HG02678 (cell line): ENCODE measurements at regions not wholly inside any gene's neighbourhood (a gene's known extent, or its start where the extent isn't known, plus 50 kb on each side); places are given as distances from the start of the nearest gene placed in this dataset.

Source experiments
- ATAC-seq: cut with Tn5 transposase; IDR thresholded peaks from one replicate; pipeline ENCODE4 v1.9.1; 2021; ENCODE audit warnings: mild to moderate bottlenecking, moderate library complexity; ENCODE audit not compliant: unreplicated experiment

DNA sequence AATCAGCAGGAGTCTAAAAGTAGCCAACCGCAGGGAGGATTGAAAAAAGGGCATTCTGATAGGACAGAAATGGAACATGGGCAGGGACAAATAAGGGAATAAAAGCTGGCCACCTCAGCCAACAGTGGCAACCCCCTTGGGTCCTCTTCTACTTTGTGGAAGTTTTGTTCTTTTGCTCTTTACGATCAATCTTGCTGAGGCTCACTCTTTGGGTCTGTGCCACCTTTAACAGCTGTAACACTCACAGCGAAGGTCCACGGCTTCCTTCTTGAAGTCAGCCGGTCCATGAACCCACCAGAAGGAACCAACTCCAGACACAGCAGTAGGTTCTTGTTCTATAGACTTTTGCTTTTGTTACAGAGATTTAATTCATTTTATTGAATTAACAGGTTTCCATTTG, 285.4 kb upstream of the CDH20 start:
- no peak for ATAC-seq

DNA sequence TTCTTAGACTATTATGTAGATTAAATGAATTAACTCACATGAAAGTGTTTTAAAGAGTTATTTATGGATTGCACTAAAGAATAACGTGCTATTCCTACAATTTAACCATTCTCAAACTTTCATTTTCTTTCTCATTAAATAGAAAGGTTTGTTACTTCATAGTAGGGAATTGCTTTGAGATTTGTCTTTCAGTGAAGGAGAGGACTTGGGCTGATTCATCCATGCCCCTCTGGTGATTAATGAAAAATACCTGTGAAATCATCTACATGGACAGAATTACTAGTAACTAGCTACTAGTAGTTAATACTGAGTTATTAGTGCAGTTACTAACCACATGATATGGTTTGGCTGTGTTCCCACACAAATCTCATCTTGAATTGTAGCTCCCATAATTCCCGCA, 275.8 kb upstream of the CDH20 start:
- ATAC-seq = no peak

DNA sequence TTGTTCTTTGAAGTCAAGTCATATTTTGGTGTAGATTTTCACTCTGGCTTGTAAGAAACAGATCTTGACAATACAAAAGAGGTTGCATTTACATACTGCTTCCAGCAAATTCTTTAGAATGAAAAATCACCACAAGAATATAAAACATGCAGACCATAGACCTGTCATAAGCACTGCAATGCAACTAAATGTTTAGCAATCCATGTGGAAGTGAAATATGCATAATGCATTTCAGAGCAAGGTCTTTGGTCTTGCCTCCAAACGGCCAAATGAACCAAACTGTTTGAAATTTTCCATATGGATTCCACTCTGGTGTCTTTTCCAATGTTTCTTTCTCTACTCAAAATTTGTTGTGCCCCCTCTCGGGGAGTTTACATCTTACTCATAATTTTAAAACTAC, 271.0 kb upstream of the CDH20 start:
- no peak for ATAC-seq

DNA sequence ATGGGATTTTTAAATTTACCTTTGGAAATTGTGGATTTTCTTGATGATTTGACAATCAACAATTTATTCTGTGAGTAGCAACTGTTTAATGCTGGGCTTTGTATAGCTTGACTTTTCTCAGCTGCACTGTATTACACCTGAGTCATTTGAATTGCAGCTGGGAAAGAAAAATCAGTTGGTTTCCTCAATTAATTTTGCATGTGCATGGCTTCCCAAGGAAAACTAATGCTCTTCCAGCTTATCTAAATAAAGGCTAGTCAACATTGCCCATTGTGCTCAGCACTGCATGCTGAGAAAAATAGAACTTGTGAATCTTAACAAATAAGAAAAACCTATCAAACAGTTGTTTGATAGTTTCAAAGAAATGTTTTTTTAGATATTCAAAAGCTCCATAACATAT, 268.3 kb upstream of the CDH20 start:
- ATAC-seq = no peak

DNA sequence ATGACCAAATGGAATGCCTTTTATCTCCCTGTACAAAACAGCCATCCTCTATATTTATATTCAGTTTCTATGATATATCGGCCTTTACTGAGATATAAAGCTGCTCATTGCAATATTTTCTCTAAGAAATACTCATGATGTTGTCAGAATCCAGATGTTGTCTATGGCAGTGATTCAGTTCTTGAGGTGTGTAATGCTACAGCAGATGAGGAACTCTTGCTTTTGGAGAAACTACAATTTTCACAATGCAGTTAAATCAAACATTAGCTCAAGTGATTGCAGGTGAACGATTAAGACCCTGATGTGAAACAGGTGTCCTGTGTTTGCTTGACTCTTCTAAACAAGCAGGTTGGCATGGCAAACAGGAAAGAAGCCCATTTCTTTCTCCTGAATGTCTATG, 256.2 kb upstream of the CDH20 start:
- no peak for ATAC-seq

DNA sequence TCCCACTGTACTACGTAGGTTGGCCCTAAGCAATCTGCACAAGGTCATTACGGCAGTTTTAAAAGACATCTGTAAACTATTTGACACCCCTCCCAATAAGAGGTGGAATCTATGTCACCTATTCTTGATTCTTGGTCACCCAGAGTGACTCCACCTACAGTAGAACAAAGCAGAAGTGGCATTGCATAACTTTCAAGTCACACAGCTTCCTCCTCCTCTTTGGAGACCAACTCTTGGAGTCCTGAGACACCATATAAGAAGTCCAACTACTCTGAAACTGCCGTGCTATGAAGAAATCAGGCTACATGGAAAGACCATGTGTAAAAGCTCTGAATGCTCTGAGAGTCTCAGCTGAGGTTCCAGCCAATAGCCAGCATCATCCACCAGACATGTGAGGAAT, 253.5 kb upstream of the CDH20 start:
- ATAC-seq = no peak

DNA sequence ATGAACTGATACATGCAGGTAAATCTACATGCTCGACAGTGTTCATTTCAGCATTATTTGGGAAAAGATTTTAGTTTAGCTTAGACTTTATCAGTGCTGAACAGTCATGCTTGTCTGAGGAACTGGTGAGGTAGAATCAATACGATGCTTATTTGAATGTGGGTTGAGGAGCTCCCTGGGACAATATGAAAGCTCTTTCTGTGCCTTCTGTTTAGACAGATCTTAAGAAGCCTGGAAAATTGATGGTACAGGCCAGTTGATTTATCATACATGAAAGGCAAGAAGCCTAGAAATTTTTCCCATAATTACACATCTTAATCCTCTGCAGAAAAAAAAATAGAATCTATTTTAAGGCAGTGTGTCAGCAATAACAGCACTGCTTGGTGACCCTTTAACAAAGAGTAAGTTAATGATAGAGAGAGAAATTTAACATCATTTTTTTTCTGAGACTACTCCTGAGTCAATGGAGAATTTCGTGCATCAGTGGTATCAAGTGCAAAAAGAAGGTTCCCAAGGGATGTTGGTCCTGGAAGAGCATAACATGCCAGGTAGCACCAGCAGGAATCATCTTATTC, 252.2 kb upstream of the CDH20 start:
- no peak for ATAC-seq

DNA sequence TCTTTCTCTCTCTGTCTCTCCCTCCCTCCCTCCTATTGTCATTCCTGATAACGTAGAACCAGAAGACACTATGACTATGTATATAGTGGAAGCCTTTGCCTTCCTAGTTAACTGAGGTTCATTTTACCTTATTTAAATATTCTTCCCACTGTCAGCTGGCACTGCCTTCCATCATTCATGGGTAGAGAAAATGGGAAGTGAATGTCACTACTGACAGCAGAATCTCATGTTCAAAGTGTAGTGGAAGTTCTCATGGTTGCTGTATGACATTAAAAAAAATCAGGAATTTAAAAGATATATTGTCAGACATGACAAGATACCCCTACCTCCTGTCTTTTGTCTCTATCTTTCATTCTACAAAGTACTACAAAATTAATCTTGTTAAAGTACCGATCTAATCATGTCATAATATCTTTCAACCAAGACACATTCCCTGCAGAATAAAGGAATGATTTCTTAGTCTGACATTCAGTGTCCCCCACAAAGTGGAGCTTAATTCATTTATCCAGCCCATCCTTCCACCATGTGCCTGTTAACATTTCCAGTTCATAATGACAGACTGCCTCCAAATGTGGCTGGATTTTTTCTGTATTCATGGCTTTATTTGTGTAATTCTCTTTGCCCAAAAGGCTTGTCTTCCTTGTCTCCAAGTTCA, 250.1 kb upstream of the CDH20 start:
- ATAC-seq = no peak

DNA sequence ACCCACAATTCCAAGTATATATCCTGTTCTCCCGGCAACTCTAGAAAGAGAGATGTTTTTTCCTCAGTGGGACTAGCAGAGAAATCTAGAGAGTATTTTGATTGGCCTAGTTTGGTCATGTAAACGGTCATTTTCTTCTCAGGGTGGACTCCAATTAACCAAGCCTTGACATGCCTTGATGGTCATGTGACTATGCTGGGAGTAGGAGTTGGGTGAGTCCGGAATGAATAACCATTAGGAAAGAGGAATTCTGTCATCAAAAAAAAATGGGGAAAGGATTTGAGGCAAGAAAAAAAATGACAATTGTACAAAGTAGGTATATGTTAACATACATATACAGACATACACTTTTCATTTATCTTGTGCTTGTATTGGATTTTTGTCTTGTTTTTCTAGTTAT, 248.2 kb upstream of the CDH20 start:
- no peak for ATAC-seq

DNA sequence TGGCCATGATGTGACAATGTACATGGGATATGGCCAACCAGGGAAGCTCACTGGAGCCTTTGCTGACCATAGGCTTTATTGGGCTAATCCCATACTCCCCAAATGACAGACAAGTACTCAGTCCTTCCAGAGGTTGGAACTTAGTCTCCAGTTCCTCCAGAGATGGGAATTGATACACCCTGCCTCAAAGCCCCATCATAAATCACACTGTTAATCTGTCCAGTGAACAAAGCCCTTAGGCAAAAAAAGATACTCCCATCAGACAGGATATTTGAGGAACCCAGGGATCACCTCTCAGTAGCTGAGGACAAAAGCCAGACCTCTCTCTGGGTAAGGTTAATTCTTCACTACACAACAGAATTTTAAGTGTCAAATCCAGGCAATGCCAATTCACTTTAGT, 247.5 kb upstream of the CDH20 start:
- ATAC-seq = no peak

DNA sequence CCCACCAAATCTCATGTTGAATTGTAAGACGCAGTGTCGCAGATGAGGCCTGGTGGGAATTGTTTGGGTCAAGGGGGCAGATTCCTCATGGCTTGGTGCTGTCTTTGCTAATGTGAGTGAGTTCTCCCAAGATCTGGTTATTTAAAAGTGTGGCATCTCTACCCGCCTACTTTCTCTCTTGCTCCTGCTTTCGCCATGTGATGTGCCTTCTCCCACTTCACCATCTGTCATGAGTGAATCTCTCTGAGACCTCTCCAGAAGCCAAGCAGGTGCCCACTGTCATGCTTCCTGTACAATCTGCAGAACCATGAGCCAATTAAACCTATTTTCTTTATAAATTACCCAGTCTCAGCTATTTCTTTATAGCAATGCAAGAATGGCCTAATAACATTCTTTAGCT, 246.6 kb upstream of the CDH20 start:
- no peak for ATAC-seq

DNA sequence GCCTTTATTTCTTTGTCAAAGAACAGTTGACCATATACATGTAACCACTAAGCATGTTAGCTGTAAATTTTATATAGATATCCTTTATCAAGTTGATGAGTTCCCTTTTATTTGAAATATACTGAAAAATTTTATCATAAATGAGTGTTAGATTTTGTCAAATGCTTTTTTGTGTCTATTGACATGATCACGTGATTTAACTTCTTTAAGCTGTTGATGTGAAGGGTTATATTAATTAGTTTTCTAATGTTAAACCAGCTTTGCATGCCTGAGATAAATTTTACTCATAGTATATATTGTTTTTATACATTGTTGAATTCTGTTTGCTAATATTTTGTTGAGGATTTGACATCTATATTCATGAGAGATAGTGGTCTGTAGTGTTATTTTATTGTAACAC, 241.9 kb upstream of the CDH20 start:
- ATAC-seq = no peak

DNA sequence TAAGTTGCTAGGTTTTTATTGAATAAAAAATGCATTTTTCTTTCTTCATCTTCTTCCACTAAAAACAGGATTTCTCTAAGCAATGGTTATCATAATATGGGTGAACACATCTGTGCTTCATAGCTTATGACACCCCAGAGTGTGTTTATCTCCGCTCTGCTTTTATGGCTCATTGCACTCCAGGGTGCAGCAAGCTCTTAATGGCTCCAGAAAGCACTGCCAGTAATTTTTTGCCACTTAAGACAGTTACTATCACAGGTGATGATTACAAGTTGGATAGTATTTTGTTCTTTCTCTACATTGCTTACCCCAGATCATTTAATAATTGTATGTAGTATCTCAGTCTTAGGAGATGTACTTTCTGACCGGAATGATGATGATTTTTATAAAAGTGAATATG, 239.3 kb upstream of the CDH20 start:
- ATAC-seq = no peak

DNA sequence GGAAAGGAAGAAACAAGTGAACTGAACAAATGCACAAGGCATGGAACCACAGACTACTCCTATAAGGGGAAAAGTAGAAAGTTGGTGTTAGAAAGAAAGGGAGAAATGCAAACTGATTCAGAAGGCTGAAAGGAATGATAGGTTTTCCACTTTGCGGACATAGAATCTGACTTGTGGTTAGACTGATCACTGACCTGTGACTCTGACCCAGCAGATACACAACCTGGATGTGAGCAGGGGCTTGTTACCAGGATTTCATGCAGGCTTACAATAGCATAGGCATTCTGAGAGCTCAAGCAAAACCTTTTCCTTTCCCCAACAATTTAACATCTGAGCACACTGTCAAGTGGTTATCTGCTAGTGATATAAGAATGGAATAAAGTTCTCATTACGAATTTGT, 237.0 kb upstream of the CDH20 start:
- ATAC-seq = no peak

DNA sequence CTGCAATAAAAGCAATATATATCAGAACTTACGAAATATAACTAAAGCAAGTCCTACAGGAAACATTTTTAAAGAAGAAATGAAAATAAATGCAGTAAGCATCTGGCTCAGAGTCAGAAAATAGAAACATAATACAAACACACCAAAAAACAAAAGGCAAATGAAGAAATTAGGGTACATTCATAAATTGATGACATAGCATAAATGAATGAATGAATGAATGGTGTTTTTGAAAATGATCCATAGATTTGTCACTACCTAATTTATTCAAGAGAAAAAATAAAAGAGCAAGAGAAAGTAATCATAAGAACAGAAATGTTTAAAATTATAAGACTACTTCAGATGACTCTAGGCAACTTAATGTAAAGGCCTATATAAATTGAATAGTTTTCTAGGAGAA, 226.1 kb upstream of the CDH20 start:
- no peak for ATAC-seq

DNA sequence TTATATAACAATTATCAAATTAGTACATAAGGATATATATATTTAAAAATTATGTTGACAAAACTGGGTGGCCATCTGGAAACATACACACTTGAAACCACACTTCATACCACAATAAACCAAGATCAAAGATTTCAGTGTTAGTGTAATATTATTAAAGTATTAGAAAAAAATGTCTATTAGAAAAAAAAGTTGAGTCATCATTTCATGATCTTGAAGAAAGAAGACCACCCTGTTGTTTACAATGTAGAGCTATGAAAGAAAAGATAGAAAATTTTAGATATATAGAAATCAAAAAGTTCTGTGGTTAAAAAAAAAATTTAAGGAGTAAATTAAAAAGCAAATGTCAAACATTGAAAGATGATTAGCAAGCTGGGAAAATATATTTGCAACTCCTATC, 224.5 kb upstream of the CDH20 start:
- no peak for ATAC-seq

DNA sequence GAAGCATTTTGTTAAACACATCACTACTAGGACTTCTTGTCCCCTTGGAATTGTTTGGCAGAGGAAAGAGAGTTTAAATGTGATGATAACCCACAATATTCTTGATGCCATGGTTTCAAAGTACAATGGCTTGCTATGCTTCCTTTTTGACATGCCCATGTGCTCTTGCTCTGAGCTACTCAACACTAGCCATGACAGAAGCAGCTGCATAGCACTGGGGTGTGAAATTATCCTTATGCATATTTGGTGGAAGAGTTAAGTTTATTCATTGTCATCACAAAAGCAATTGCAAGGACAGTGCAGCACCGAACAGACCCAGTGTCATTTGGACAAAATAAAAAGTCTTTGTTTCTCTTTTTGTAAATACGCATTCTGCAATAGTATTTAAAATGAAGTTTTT, 209.9 kb upstream of the CDH20 start:
- ATAC-seq = no peak

DNA sequence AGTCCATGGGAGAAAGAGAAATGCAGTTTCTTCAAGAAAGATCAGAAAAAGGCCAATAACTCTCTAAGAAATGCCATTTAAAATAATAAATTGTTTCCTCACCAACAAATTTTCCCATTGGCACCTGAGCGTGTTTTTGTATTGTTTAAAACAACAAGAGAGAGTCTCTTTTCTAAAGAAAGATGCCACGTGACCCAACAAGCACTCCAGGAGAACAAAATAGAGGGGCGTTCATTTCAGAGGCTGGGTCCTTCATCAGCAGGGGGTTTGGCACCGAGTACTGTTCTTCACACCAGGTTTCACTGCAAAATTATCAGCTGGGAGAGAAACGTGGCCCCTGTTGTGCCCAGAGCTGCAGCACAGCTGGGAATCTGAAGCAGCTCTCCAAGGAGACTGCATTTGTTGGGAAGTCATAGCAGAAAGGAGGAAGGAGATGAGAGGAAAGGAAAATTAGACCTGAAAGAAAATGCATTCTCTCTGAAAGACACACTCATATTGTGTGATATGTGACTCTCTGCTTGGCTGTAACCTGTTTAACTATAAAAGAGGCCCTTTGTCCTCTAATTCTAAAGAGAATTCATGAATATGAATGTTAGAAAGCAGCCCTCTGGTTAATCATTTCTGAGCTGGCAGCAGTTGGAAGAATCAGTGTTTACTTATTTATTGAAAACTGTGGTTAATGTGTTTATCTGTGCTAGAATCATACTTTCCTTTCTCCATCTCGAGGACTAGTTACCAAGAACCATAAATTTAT, 205.3 kb upstream of the CDH20 start:
- no peak for ATAC-seq

DNA sequence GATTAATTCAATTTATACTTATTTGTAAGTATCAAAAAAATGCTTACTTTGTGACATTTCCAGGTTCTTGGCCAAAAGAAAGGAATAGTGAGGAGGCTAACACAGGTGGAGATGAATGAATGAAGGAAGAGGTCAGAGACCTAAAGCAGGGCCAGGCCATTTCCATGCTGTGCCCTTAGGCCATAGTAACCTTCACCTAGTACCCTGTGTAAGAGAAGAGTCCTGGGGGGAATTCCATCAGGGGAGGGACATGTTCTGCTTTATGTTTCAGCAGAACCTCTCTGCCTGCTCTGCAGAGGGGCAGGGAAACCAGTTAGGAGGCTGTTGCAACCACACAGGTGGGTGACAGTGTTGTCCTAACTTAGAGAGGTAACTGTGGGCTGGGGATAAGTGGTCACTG, 204.2 kb upstream of the CDH20 start:
- no peak for ATAC-seq

DNA sequence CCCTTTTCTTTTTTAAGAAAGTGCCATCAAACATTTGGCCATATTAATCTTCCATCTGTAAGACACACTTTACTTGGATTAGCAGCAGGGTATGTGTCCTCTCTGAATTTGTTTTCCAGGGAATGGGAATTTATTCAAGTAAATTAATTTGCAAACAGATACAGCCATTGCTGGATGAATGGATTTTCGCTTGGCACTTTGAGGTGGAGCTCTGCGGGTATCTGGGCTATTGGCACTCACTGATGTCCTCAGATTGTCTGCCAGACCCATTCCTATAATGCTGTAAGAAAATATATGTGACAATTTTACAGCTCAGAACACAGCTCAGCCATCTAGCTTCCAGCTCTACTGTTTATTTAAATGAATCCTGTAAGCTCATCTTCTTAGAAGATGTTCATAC, 201.2 kb upstream of the CDH20 start:
- ATAC-seq = no peak

DNA sequence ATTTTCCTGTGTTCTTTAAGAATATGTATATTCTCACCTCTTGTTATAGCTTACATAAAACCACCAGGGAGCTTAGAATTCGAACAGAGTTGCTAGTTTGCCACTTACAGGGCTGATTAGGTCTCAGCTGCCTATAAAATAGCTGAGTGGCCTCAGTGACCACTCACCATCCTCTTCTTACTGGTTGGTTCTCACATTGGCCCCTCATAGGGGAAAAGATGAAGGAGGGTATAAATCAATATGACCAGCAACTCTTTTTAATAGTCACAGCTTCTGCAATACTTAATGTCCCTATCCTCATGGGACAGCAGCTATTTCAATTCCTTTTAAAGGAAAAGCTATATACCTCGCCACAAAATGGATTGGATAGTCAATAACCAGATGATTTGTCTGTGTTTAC, 199.4 kb upstream of the CDH20 start:
- ATAC-seq = no peak

DNA sequence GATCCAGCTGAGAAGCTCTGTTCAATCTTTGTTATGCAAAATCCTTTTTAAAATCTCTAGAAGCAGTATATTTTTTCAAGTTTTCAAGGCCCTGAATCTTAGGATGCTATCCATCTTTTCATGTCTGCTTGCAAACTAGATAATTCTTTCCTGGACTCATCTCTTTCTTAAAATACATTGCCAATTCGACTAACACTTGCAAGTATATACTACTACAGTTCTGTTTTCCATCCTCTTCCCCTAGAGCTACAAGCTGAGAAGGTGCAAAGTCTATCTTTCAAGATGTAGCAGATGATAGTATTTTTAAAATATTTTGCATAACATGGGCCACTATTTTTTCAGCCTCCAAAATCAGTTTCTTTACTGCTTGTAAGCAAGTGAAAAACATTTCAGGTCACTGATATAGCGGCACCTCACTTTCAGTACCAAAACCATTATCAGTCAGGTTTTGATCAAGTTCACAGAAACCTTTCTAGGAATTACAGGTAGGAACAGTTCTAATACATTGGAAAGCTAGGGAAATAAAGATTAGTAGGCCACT, 196.4 kb upstream of the CDH20 start:
- no peak for ATAC-seq
